Small intestine (tissue), 7 donors: ENCODE measurements at regions not wholly inside any gene's neighbourhood (a gene's known extent, or its start where the extent isn't known, plus 50 kb on each side); places are given as distances from the start of the nearest gene placed in this dataset.

Source experiments
- DNase-seq, 2 donors: peaks; one replicate each; pipeline versions ENCODE4 v3.0.0 to v3.0.0-alpha.2; 2013
- FAIRE-seq: peaks from 2 replicates; lab custom pipeline; 2012; peaks lifted over from hg19 to GRCh38; lab: Jason Lieb, UNC
- H3K27ac ChIP-seq, 3 donors: one replicate each; pipeline ENCODE4 v1.5.1; 2013; ENCODE audit warnings: low read length in 2 of 3, mild to moderate bottlenecking in 2 of 3, control low read depth in 1 of 3, inconsistent platforms in 1 of 3, low read depth in 1 of 3, moderate library complexity in 1 of 3
- H3K27me3 ChIP-seq, 3 donors: one replicate each; pipeline ENCODE4 v1.6.1; 2013; ENCODE audit warnings: low read length in 3 of 3, inconsistent platforms in 1 of 3; ENCODE audit not compliant: control insufficient read depth in 3 of 3, insufficient read depth in 3 of 3
- H3K36me3 ChIP-seq, 3 donors: one replicate each; pipeline ENCODE4 v1.6.1; 2013; ENCODE audit warnings: low read length in 3 of 3, inconsistent platforms in 1 of 3, low read depth in 1 of 3, mild to moderate bottlenecking in 1 of 3, moderate library complexity in 1 of 3; ENCODE audit not compliant: control insufficient read depth in 3 of 3, insufficient read depth in 2 of 3
- H3K4me1 ChIP-seq, 3 donors: one replicate each; pipeline ENCODE4 v1.6.1; 2013; ENCODE audit warnings: low read length in 2 of 3, inconsistent platforms in 1 of 3, low read depth in 1 of 3, mild to moderate bottlenecking in 1 of 3, moderate library complexity in 1 of 3; ENCODE audit not compliant: control insufficient read depth in 3 of 3, insufficient read depth in 2 of 3
- H3K4me3 ChIP-seq, 3 donors: one replicate each; pipeline ENCODE4 v1.5.1; 2013; ENCODE audit warnings: low read length in 3 of 3, control low read depth in 1 of 3, inconsistent platforms in 1 of 3, low read depth in 1 of 3, mild to moderate bottlenecking in 1 of 3, moderate library complexity in 1 of 3
- H3K9me3 ChIP-seq, 2 donors: one replicate each; pipeline ENCODE4 v1.6.1; 2013; ENCODE audit warnings: low read depth in 1 of 2, low read length in 1 of 2; ENCODE audit not compliant: control insufficient read depth in 2 of 2, insufficient read depth in 1 of 2
- whole genome bisulfite sequencing, 3 donors: extraction: QIAGEN DNeasy Blood & Tissue Kit; methylation state at CpG; one replicate each; pipeline ENCODE4 v1.1.7; 2013; 5-methylcytosine and 5-hydroxymethylcytosine counted together
- donor health status: healthy with polysubstance abuse.
- donor health status: control.
- donor health status: control.
- donor health status: Bipolar disorder and iron deficiency.
- donor health status: healthy.

- FAIRE-seq, result no peak
- no peak overlapping the region for H3K4me3 ChIP-seq
- H3K4me1 ChIP-seq, result no peaks in the 10 kb centered on the region
- no peaks in the 10 kb centered on the region for H3K36me3 ChIP-seq
- peaks cover 0 to 12% of the 10 kb centered on the region in 2 donors for H3K9me3 ChIP-seq
- no peaks in the 10 kb centered on the region for H3K27me3 ChIP-seq
- 82 to 95% (median 86%) methylated on average over 5 of the region's 5 CpGs for WGBS, 3 donors
- no peak overlapping the region for H3K27ac ChIP-seq
- no peak for DNase-seq
Observed at GRCh38 chr4:18999595-18999994, 978.0 kb upstream of the LCORL start.

- no peak for DNase-seq
Observed at GRCh38 chr4:18981234-18981615, 959.7 kb upstream of the LCORL start.

GRCh38 chr4:18980516-18981233 lies 959.1 kb upstream of the LCORL start:
- no peaks in the 10 kb centered on the region for H3K4me1 ChIP-seq
- H3K4me3 ChIP-seq, result no peak overlapping the region
- no peaks in the 10 kb centered on the region for H3K9me3 ChIP-seq
- DNase-seq (no peak), FAIRE-seq (no peak)
- no peaks in the 10 kb centered on the region for H3K27me3 ChIP-seq
- WGBS, 3 donors, result 73 to 88% (median 79%) methylated on average over 7 of the region's 7 CpGs
- no peak overlapping the region for H3K27ac ChIP-seq
- no peaks in the 10 kb centered on the region for H3K36me3 ChIP-seq

More at GRCh38 chr4:18981234-18981615, 959.7 kb upstream of the LCORL start:
- no peaks in the 10 kb centered on the region for H3K9me3 ChIP-seq
- no peaks in the 10 kb centered on the region for H3K4me1 ChIP-seq
- no peak overlapping the region for H3K4me3 ChIP-seq
- 76 to 83% (median 77%) methylated on average over 4 of the region's 4 CpGs for WGBS, 3 donors
- FAIRE-seq, result no peak
- no peak overlapping the region for H3K27ac ChIP-seq
- no peaks in the 10 kb centered on the region for H3K36me3 ChIP-seq
- no peaks in the 10 kb centered on the region for H3K27me3 ChIP-seq

- DNase-seq (no peak), FAIRE-seq (no peak)
- Histone ChIP-seq H3K4me3 (no peak overlapping the region), H3K27ac (no peak overlapping the region), H3K9me3 (no peaks in the 10 kb centered on the region), H3K36me3 (no peaks in the 10 kb centered on the region), H3K4me1 (no peaks in the 10 kb centered on the region), H3K27me3 (no peaks in the 10 kb centered on the region)
- 62 to 84% (median 65%) methylated on average over 3 of the region's 3 CpGs for WGBS, 3 donors
Observed at GRCh38 chr4:18976884-18977283, 955.3 kb upstream of the LCORL start.

GRCh38 chr4:18975916-18976808 lies 954.6 kb upstream of the LCORL start:
- FAIRE-seq, result no peak
- H3K4me3 ChIP-seq, result no peak overlapping the region
- H3K4me1 ChIP-seq, result no peaks in the 10 kb centered on the region
- no peaks in the 10 kb centered on the region for H3K36me3 ChIP-seq
- no peak overlapping the region for H3K27ac ChIP-seq
- no peaks in the 10 kb centered on the region for H3K27me3 ChIP-seq
- H3K9me3 ChIP-seq, result no peaks in the 10 kb centered on the region
- DNase-seq, result no peak
- WGBS, 3 donors, result 70 to 83% (median 75%) methylated on average over 6 of the region's 6 CpGs

- Histone ChIP-seq H3K27ac (no peak overlapping the region), H3K9me3 (peaks cover 0 to 7% of the 10 kb centered on the region in 2 donors), H3K27me3 (no peaks in the 10 kb centered on the region), H3K36me3 (no peaks in the 10 kb centered on the region), H3K4me1 (no peaks in the 10 kb centered on the region), H3K4me3 (no peak overlapping the region)
- DNase-seq (no peak), FAIRE-seq (no peak)
- WGBS, 3 donors, result 56 to 77% (median 62%) methylated on average over 1 of the region's 1 CpG
Observed at GRCh38 chr4:18973296-18973695, 951.7 kb upstream of the LCORL start.

- H3K4me3 ChIP-seq, result no peak overlapping the region
- H3K27me3 ChIP-seq, result no peaks in the 10 kb centered on the region
- no peaks in the 10 kb centered on the region for H3K9me3 ChIP-seq
- DNase-seq, result no peak
- H3K4me1 ChIP-seq, result no peaks in the 10 kb centered on the region
- H3K27ac ChIP-seq, result no peak overlapping the region
- no peak for FAIRE-seq
- no peaks in the 10 kb centered on the region for H3K36me3 ChIP-seq
Observed at GRCh38 chr4:18961879-18962278, 940.3 kb upstream of the LCORL start.

GRCh38 chr4:18961266-18961665 lies 939.7 kb upstream of the LCORL start:
- Histone ChIP-seq H3K4me3 (no peak overlapping the region), H3K4me1 (no peaks in the 10 kb centered on the region), H3K9me3 (no peaks in the 10 kb centered on the region), H3K27me3 (no peaks in the 10 kb centered on the region), H3K27ac (no peak overlapping the region), H3K36me3 (no peaks in the 10 kb centered on the region)
- no peak for DNase-seq
- WGBS, 3 donors, result 69 to 74% (median 72%) methylated on average over 8 of the region's 8 CpGs
- FAIRE-seq, result no peak
